ENCODE measurements at regions not wholly inside any gene's neighbourhood (a gene's known extent, or its start where the extent isn't known, plus 50 kb on each side); places are given as distances from the start of the nearest gene placed in this dataset.

- TF ChIP-seq CTCF (IDR thresholded peaks at IDR 0.05; ENCODE audit: insufficient read depth in 1 of 2, low read depth in 1 of 2, low read length in 1 of 2, severe bottlenecking in 1 of 2, unreplicated experiment in 1 of 2): no peak
- H3K9me3 Mint-ChIP-seq (ENCODE audit: unreplicated experiment): no peaks in the 10 kb centered on the region
Observed at GRCh38 chr3:65173841-65174240, 486.0 kb upstream of the ADAMTS9 start.

GRCh38 chr3:65172209-65172608 lies 484.4 kb upstream of the ADAMTS9 start:
- no peak overlapping the region for H3K4me3 Mint-ChIP-seq (ENCODE audit: unreplicated experiment)
- no peak overlapping the region for H3K4me3 ChIP-seq (ENCODE audit: low read depth, low read length)
- H3K27me3 ChIP-seq (replicated peaks; ENCODE audit: control insufficient read depth, insufficient read depth, low read length): no peaks in the 10 kb centered on the region
- peaks cover 21% of the 10 kb centered on the region for H3K4me1 Mint-ChIP-seq (ENCODE audit: low read depth, unreplicated experiment)
- no peak for TF ChIP-seq CTCF (IDR thresholded peaks at IDR 0.05; ENCODE audit: insufficient read depth in 1 of 2, low read depth in 1 of 2, low read length in 1 of 2, severe bottlenecking in 1 of 2, unreplicated experiment in 1 of 2)
- H3K36me3 Mint-ChIP-seq (ENCODE audit: insufficient read depth, unreplicated experiment): no peaks in the 10 kb centered on the region
- no TSS peak for BruUV-seq (replicated peaks)
- intact Hi-C loops (cut with micrococcal nuclease; ENCODE audit: unreplicated experiment): no loop called here
- H3K36me3 ChIP-seq (ENCODE audit: control insufficient read depth, insufficient read depth, low read length): no peaks in the 10 kb centered on the region
- H3K27me3 Mint-ChIP-seq (ENCODE audit: insufficient read depth, unreplicated experiment): no peaks in the 10 kb centered on the region
- H3K9me3 Mint-ChIP-seq (ENCODE audit: unreplicated experiment): no peaks in the 10 kb centered on the region
- H3K9me3 ChIP-seq: no peaks in the 10 kb centered on the region
- no peak overlapping the region for H3K27ac Mint-ChIP-seq (ENCODE audit: unreplicated experiment)
- ChIA-PET POLR2A (no interaction called here), CTCF (no interaction called here)
- DNase-seq: no peak
- H3K4me1 ChIP-seq: peaks cover 8% of the 10 kb centered on the region

More at GRCh38 chr3:65173841-65174240, 486.0 kb upstream of the ADAMTS9 start:
- DNase-seq: no peak
- H3K36me3 ChIP-seq (ENCODE audit: control insufficient read depth, insufficient read depth, low read length): no peaks in the 10 kb centered on the region
- no peaks in the 10 kb centered on the region for H3K9me3 ChIP-seq
- H3K4me1 ChIP-seq: peaks cover 8% of the 10 kb centered on the region
- H3K36me3 Mint-ChIP-seq (ENCODE audit: insufficient read depth, unreplicated experiment): no peaks in the 10 kb centered on the region
- ChIA-PET CTCF (no interaction called here), POLR2A (no interaction called here)
- no peak overlapping the region for H3K4me3 Mint-ChIP-seq (ENCODE audit: unreplicated experiment)
- no peaks in the 10 kb centered on the region for H3K27me3 ChIP-seq (replicated peaks; ENCODE audit: control insufficient read depth, insufficient read depth, low read length)
- intact Hi-C loops (cut with micrococcal nuclease; ENCODE audit: unreplicated experiment): no loop called here
- H3K4me1 Mint-ChIP-seq (ENCODE audit: low read depth, unreplicated experiment): peaks cover 21% of the 10 kb centered on the region
- BruUV-seq (replicated peaks): no TSS peak
- H3K27me3 Mint-ChIP-seq (ENCODE audit: insufficient read depth, unreplicated experiment): no peaks in the 10 kb centered on the region
- no peak overlapping the region for H3K27ac Mint-ChIP-seq (ENCODE audit: unreplicated experiment)
- H3K4me3 ChIP-seq (ENCODE audit: low read depth, low read length): no peak overlapping the region

GRCh38 chr3:65170390-65171042 lies 482.7 kb upstream of the ADAMTS9 start:
- H3K27me3 ChIP-seq (replicated peaks; ENCODE audit: control insufficient read depth, insufficient read depth, low read length): no peaks in the 10 kb centered on the region
- intact Hi-C loops (cut with micrococcal nuclease; ENCODE audit: unreplicated experiment): no loop called here
- H3K36me3 ChIP-seq (ENCODE audit: control insufficient read depth, insufficient read depth, low read length): no peaks in the 10 kb centered on the region
- peaks cover 8% of the 10 kb centered on the region for H3K4me1 ChIP-seq
- H3K4me3 ChIP-seq (ENCODE audit: low read depth, low read length): no peak overlapping the region
- H3K36me3 Mint-ChIP-seq (ENCODE audit: insufficient read depth, unreplicated experiment): no peaks in the 10 kb centered on the region
- H3K27ac Mint-ChIP-seq (ENCODE audit: unreplicated experiment): no peak overlapping the region
- peak; percentile 26 to 36 for TF ChIP-seq CTCF (IDR thresholded peaks at IDR 0.05; ENCODE audit: insufficient read depth in 1 of 2, low read depth in 1 of 2, low read length in 1 of 2, severe bottlenecking in 1 of 2, unreplicated experiment in 1 of 2)
- no peak overlapping the region for H3K4me3 Mint-ChIP-seq (ENCODE audit: unreplicated experiment)
- no peaks in the 10 kb centered on the region for H3K27me3 Mint-ChIP-seq (ENCODE audit: insufficient read depth, unreplicated experiment)
- H3K4me1 Mint-ChIP-seq (ENCODE audit: low read depth, unreplicated experiment): peaks cover 21% of the 10 kb centered on the region
- no peaks in the 10 kb centered on the region for H3K9me3 ChIP-seq
- ChIA-PET CTCF (interaction anchor here (1.4 kb wide), 1 partner anchor 23 kb away, joined by 3 read pairs; no protein-coding TSS in a partner anchor), POLR2A (no interaction called here)
- no peaks in the 10 kb centered on the region for H3K9me3 Mint-ChIP-seq (ENCODE audit: unreplicated experiment)
- no TSS peak for BruUV-seq (replicated peaks)
- no peak for DNase-seq

Measured in Caco-2 (cell line).